GM23338 (cell line): ENCODE measurements at regions not wholly inside any gene's neighbourhood (a gene's known extent, or its start where the extent isn't known, plus 50 kb on each side); places are given as distances from the start of the nearest gene placed in this dataset.

Experiments used
- ATAC-seq: fragments of 200-7000 bp; cut with Tn5 transposase; 3 replicates; pipeline ENCODE4 v1.9.1; 2020
- DNase-seq: peaks from one replicate; pipeline ENCODE4 v3.0.0-alpha.2; 2015; ENCODE audit warnings: low spot score
- H2AFZ ChIP-seq: fragments of 200-600 bp; sonication (generic); 2 replicates; pipeline ENCODE4 v1.8.0; 2016; ENCODE audit warnings: antibody characterized with exemption, mild to moderate bottlenecking, moderate library complexity
- H3F3A ChIP-seq: fragments of 200-600 bp; sonication (generic); replicated peaks from 2 replicates; pipeline ENCODE4 v1.8.0; 2017; ENCODE audit warnings: antibody characterized with exemption, mixed run types, low read depth
- H3K27ac ChIP-seq: fragments of 200-600 bp; sonication (generic); 2 replicates; pipeline ENCODE4 v1.6.1; 2016; ENCODE audit warnings: low read depth
- H3K27me3 ChIP-seq: fragments of 200-600 bp; sonication (generic); 2 replicates; pipeline ENCODE4 v1.8.0; 2016; ENCODE audit warnings: mild to moderate bottlenecking, mixed run types, moderate library complexity; ENCODE audit not compliant: insufficient read depth
- H3K36me3 ChIP-seq: fragments of 200-600 bp; sonication (generic); 2 replicates; pipeline ENCODE4 v1.8.0; 2016; ENCODE audit warnings: mild to moderate bottlenecking; ENCODE audit not compliant: insufficient read depth
- H3K4me1 ChIP-seq: fragments of 200-600 bp; sonication (generic); 2 replicates; pipeline ENCODE4 v1.8.0; 2016; ENCODE audit warnings: mild to moderate bottlenecking, moderate library complexity; ENCODE audit not compliant: insufficient read depth
- H3K4me2 ChIP-seq: fragments of 200-600 bp; sonication (generic); 2 replicates; pipeline ENCODE4 v1.7.1; 2017; ENCODE audit warnings: mixed run types
- H3K4me3 ChIP-seq: fragments of 200-600 bp; sonication (generic); 2 replicates; pipeline ENCODE4 v1.6.1; 2016; ENCODE audit warnings: mixed run types
- H3K79me2 ChIP-seq: fragments of 200-600 bp; sonication (generic); replicated peaks from 2 replicates; pipeline ENCODE4 v1.8.0; 2017; ENCODE audit warnings: mild to moderate bottlenecking; ENCODE audit not compliant: insufficient read depth
- H3K9me2 ChIP-seq: fragments of 200-600 bp; sonication (generic); 2 replicates; pipeline ENCODE4 v1.8.0; 2017; ENCODE audit not compliant: insufficient read depth
- H4K20me1 ChIP-seq: fragments of 200-600 bp; sonication (generic); replicated peaks from 2 replicates; pipeline ENCODE4 v1.8.0; 2017; ENCODE audit warnings: mild to moderate bottlenecking; ENCODE audit not compliant: insufficient read depth
- H3K27ac Mint-ChIP-seq: 2 replicates; pipeline ENCODE4 v1.8.0; 2020; ENCODE audit warnings: inconsistent platforms, mild to moderate bottlenecking, moderate library complexity, mixed read lengths
- H3K27me3 Mint-ChIP-seq: 3 replicates; pipeline ENCODE4 v1.8.0; 2022; ENCODE audit warnings: low read depth, mild to moderate bottlenecking, moderate library complexity, mixed read lengths, inconsistent platforms; ENCODE audit not compliant: insufficient read depth, poor library complexity
- H3K36me3 Mint-ChIP-seq: 3 replicates; pipeline ENCODE4 v1.8.0; 2021; ENCODE audit warnings: low read depth, mild to moderate bottlenecking, inconsistent platforms, moderate library complexity, mixed read lengths
- H3K4me1 Mint-ChIP-seq: 3 replicates; pipeline ENCODE4 v1.8.0; 2020; ENCODE audit warnings: mild to moderate bottlenecking, inconsistent platforms, mixed read lengths
- H3K4me3 Mint-ChIP-seq: 3 replicates; pipeline ENCODE4 v1.8.0; 2021; ENCODE audit warnings: moderate library complexity, mild to moderate bottlenecking, inconsistent platforms, mixed read lengths
- H3K9me3 Mint-ChIP-seq: 3 replicates; pipeline ENCODE4 v1.8.0; 2020; ENCODE audit warnings: moderate library complexity, mild to moderate bottlenecking, inconsistent platforms, mixed read lengths
- CREB1 ChIP-seq: fragments of 250-450 bp; sonication (Bioruptor Pico); IDR thresholded peaks from 2 replicates; pipeline ENCODE4 v1.5.0; 2020; ENCODE audit warnings: low read depth, mild to moderate bottlenecking, moderate library complexity
- EZH2phosphoT487 ChIP-seq: fragments of 200-600 bp; sonication (generic); IDR thresholded peaks from one replicate; pipeline ENCODE4 v1.8.1; 2018; ENCODE audit warnings: antibody characterized with exemption; ENCODE audit not compliant: unreplicated experiment
- JUNB ChIP-seq: IDR thresholded peaks from one replicate; pipeline ENCODE4 v1.6.1; 2016; ENCODE audit warnings: antibody characterized with exemption; ENCODE audit not compliant: unreplicated experiment
- STAT1 ChIP-seq: IDR thresholded peaks from one replicate; pipeline ENCODE4 v1.6.1; 2016; ENCODE audit warnings: antibody characterized with exemption; ENCODE audit not compliant: unreplicated experiment
- ZNF114 ChIP-seq: fragments of 250-450 bp; sonication (Bioruptor Pico); IDR thresholded peaks from 2 replicates; pipeline ENCODE4 v1.5.0; 2020; ENCODE audit warnings: mild to moderate bottlenecking, moderate library complexity
- ZNF331 ChIP-seq: fragments of 250-450 bp; sonication (Bioruptor Pico); IDR thresholded peaks from 2 replicates; pipeline ENCODE4 v1.5.0; 2020; ENCODE audit warnings: low read depth, mild to moderate bottlenecking, moderate library complexity
- TF ChIP-seq, protein P1 (sequence below): fragments of 250-450 bp; sonication (Bioruptor Pico); IDR thresholded peaks from 2 replicates; pipeline ENCODE4 v1.5.0; 2020; ENCODE audit warnings: mild to moderate bottlenecking, moderate library complexity
- TF ChIP-seq, protein P2 (sequence below), 2 experiments: fragments of 200-600 bp in 1 of 2; sonication (generic) in 1 of 2; conservative IDR thresholded peaks; 2 replicates each; pipeline versions ENCODE4 v1.5.1 to v1.6.1; 2016 to 2017; ENCODE audit warnings: antibody characterized with exemption in 2 of 2, low read depth in 2 of 2, mild to moderate bottlenecking in 2 of 2, moderate library complexity in 1 of 2
- TF ChIP-seq, protein P3 (sequence below): IDR thresholded peaks from one replicate; pipeline ENCODE4 v1.6.1; 2018; ENCODE audit warnings: antibody characterized with exemption; ENCODE audit not compliant: unreplicated experiment
- TF ChIP-seq, protein P4 (sequence below): IDR thresholded peaks from 2 replicates; pipeline ENCODE4 v1.6.1; 2016; ENCODE audit warnings: antibody characterized with exemption

DNA sequence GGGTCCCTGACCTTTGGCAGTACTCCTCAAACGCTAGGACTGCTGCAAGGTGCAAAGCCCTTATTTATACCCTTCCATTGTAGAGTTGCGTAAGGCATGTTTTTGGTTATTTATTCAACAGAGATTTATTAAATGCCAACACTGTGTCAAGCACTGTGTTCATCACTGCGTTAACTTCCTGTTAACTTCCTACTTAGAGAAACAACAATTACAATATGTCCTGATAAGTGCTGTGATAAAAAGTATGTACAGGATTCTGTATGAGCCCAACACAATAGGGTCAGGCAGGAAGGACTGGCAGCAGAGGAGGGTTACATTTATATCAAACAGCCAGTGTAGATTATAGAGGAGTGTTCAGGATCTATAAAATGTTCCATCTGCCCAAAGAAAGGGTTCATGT is 812.8 kb upstream of the API5 start:
- Mint-ChIP-seq H3K36me3 (peaks cover 4% of the 10 kb centered on the region; the same call in 1 of the 3 replicates), H3K27me3 (peaks cover 3% of the 10 kb centered on the region), H3K27ac (no peak overlapping the region), H3K4me3 (no peak overlapping the region), H3K4me1 (no peaks in the 10 kb centered on the region), H3K9me3 (peaks cover 64% of the 10 kb centered on the region)
- Histone ChIP-seq H3K27ac (no peak overlapping the region), H3K4me2 (no peak overlapping the region), H3K36me3 (no peaks in the 10 kb centered on the region), H3K9me2 (no peaks in the 10 kb centered on the region; the same call in 1 of the 2 replicates), H3K27me3 (no peaks in the 10 kb centered on the region), H4K20me1 (no peaks in the 10 kb centered on the region), H2AFZ (no peak overlapping the region), H3K79me2 (no peaks in the 10 kb centered on the region), H3K4me3 (no peak overlapping the region), H3F3A (no peaks in the 10 kb centered on the region), H3K4me1 (no peaks in the 10 kb centered on the region)
- no peak for TF ChIP-seq ZNF331 (CRISPR knock-in tag)
- DNase-seq (no peak), ATAC-seq (no peak)

DNA sequence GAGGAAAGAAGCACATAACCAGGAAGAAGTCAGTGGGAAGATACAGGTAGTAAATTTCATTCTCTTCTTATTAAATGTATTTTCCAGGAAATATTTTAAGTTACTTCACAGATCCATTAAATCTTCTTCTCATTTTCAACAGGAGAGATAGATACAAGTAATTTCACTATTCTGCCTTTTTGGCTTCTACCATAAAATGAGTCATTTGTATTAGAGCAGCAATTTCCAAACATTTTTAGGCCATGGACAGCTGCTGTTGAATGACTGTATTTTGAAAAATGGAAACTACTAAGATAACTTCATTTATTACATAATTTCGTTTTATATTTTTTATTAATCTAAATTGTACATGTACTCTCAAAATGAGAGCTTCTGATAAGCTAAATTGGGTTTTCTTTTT is 809.6 kb upstream of the API5 start:
- H3K4me3 Mint-ChIP-seq: no peak overlapping the region
- peaks cover 72% of the 10 kb centered on the region for H3K9me3 Mint-ChIP-seq
- no peak for ATAC-seq
- Histone ChIP-seq H3K4me3 (no peak overlapping the region), H3K27me3 (no peaks in the 10 kb centered on the region), H2AFZ (no peak overlapping the region), H3K27ac (no peak overlapping the region), H3K79me2 (no peaks in the 10 kb centered on the region), H3K36me3 (no peaks in the 10 kb centered on the region), H4K20me1 (no peaks in the 10 kb centered on the region), H3K9me2 (no peaks in the 10 kb centered on the region; the same call in 1 of the 2 replicates), H3K4me1 (no peaks in the 10 kb centered on the region), H3F3A (no peaks in the 10 kb centered on the region), H3K4me2 (no peak overlapping the region)
- no peaks in the 10 kb centered on the region for H3K4me1 Mint-ChIP-seq
- H3K36me3 Mint-ChIP-seq: peaks cover 11% of the 10 kb centered on the region; the same call in 1 of the 3 replicates
- H3K27me3 Mint-ChIP-seq: peaks cover 3% of the 10 kb centered on the region
- no peak for DNase-seq
- no peak overlapping the region for H3K27ac Mint-ChIP-seq
- TF ChIP-seq STAT1: no peak
- TF ChIP-seq, protein P1, sequence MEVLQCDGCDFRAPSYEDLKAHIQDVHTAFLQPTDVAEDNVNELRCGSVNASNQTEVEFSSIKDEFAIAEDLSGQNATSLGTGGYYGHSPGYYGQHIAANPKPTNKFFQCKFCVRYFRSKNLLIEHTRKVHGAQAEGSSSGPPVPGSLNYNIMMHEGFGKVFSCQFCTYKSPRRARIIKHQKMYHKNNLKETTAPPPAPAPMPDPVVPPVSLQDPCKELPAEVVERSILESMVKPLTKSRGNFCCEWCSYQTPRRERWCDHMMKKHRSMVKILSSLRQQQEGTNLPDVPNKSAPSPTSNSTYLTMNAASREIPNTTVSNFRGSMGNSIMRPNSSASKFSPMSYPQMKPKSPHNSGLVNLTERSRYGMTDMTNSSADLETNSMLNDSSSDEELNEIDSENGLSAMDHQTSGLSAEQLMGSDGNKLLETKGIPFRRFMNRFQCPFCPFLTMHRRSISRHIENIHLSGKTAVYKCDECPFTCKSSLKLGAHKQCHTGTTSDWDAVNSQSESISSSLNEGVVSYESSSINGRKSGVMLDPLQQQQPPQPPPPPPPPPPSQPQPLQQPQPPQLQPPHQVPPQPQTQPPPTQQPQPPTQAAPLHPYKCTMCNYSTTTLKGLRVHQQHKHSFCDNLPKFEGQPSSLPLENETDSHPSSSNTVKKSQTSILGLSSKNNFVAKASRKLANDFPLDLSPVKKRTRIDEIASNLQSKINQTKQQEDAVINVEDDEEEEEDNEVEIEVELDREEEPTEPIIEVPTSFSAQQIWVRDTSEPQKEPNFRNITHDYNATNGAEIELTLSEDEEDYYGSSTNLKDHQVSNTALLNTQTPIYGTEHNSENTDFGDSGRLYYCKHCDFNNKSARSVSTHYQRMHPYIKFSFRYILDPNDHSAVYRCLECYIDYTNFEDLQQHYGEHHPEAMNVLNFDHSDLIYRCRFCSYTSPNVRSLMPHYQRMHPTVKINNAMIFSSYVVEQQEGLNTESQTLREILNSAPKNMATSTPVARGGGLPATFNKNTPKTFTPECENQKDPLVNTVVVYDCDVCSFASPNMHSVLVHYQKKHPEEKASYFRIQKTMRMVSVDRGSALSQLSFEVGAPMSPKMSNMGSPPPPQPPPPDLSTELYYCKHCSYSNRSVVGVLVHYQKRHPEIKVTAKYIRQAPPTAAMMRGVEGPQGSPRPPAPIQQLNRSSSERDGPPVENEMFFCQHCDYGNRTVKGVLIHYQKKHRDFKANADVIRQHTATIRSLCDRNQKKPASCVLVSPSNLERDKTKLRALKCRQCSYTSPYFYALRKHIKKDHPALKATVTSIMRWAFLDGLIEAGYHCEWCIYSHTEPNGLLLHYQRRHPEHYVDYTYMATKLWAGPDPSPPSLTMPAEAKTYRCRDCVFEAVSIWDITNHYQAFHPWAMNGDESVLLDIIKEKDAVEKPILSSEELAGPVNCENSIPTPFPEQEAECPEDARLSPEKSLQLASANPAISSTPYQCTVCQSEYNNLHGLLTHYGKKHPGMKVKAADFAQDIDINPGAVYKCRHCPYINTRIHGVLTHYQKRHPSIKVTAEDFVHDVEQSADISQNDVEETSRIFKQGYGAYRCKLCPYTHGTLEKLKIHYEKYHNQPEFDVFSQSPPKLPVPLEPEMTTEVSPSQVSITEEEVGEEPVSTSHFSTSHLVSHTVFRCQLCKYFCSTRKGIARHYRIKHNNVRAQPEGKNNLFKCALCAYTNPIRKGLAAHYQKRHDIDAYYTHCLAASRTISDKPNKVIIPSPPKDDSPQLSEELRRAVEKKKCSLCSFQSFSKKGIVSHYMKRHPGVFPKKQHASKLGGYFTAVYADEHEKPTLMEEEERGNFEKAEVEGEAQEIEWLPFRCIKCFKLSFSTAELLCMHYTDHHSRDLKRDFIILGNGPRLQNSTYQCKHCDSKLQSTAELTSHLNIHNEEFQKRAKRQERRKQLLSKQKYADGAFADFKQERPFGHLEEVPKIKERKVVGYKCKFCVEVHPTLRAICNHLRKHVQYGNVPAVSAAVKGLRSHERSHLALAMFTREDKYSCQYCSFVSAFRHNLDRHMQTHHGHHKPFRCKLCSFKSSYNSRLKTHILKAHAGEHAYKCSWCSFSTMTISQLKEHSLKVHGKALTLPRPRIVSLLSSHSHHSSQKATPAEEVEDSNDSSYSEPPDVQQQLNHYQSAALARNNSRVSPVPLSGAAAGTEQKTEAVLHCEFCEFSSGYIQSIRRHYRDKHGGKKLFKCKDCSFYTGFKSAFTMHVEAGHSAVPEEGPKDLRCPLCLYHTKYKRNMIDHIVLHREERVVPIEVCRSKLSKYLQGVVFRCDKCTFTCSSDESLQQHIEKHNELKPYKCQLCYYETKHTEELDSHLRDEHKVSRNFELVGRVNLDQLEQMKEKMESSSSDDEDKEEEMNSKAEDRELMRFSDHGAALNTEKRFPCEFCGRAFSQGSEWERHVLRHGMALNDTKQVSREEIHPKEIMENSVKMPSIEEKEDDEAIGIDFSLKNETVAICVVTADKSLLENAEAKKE (CRISPR knock-in tag): no peak
- TF ChIP-seq, protein P2, sequence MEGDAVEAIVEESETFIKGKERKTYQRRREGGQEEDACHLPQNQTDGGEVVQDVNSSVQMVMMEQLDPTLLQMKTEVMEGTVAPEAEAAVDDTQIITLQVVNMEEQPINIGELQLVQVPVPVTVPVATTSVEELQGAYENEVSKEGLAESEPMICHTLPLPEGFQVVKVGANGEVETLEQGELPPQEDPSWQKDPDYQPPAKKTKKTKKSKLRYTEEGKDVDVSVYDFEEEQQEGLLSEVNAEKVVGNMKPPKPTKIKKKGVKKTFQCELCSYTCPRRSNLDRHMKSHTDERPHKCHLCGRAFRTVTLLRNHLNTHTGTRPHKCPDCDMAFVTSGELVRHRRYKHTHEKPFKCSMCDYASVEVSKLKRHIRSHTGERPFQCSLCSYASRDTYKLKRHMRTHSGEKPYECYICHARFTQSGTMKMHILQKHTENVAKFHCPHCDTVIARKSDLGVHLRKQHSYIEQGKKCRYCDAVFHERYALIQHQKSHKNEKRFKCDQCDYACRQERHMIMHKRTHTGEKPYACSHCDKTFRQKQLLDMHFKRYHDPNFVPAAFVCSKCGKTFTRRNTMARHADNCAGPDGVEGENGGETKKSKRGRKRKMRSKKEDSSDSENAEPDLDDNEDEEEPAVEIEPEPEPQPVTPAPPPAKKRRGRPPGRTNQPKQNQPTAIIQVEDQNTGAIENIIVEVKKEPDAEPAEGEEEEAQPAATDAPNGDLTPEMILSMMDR (conservative IDR thresholded peaks at IDR 0.05; ENCODE audit: low read depth in 2 of 2): no peak
- TF ChIP-seq ZNF114 (CRISPR knock-in tag): no peak
- TF ChIP-seq JUNB: no peak
- TF ChIP-seq EZH2phosphoT487: no peak
- TF ChIP-seq, protein P3, sequence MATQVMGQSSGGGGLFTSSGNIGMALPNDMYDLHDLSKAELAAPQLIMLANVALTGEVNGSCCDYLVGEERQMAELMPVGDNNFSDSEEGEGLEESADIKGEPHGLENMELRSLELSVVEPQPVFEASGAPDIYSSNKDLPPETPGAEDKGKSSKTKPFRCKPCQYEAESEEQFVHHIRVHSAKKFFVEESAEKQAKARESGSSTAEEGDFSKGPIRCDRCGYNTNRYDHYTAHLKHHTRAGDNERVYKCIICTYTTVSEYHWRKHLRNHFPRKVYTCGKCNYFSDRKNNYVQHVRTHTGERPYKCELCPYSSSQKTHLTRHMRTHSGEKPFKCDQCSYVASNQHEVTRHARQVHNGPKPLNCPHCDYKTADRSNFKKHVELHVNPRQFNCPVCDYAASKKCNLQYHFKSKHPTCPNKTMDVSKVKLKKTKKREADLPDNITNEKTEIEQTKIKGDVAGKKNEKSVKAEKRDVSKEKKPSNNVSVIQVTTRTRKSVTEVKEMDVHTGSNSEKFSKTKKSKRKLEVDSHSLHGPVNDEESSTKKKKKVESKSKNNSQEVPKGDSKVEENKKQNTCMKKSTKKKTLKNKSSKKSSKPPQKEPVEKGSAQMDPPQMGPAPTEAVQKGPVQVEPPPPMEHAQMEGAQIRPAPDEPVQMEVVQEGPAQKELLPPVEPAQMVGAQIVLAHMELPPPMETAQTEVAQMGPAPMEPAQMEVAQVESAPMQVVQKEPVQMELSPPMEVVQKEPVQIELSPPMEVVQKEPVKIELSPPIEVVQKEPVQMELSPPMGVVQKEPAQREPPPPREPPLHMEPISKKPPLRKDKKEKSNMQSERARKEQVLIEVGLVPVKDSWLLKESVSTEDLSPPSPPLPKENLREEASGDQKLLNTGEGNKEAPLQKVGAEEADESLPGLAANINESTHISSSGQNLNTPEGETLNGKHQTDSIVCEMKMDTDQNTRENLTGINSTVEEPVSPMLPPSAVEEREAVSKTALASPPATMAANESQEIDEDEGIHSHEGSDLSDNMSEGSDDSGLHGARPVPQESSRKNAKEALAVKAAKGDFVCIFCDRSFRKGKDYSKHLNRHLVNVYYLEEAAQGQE: no peak
- TF ChIP-seq, protein P4, sequence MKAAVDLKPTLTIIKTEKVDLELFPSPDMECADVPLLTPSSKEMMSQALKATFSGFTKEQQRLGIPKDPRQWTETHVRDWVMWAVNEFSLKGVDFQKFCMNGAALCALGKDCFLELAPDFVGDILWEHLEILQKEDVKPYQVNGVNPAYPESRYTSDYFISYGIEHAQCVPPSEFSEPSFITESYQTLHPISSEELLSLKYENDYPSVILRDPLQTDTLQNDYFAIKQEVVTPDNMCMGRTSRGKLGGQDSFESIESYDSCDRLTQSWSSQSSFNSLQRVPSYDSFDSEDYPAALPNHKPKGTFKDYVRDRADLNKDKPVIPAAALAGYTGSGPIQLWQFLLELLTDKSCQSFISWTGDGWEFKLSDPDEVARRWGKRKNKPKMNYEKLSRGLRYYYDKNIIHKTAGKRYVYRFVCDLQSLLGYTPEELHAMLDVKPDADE: no peak
- TF ChIP-seq CREB1 (CRISPR knock-in tag): no peak
